GM23338 (cell line): ENCODE measurements at regions not wholly inside any gene's neighbourhood (a gene's known extent, or its start where the extent isn't known, plus 50 kb on each side); places are given as distances from the start of the nearest gene placed in this dataset.

Experiments used
- ATAC-seq: fragments of 200-7000 bp; cut with Tn5 transposase; 3 replicates; pipeline ENCODE4 v1.9.1; 2020
- DNase-seq: peaks from one replicate; pipeline ENCODE4 v3.0.0-alpha.2; 2015; ENCODE audit warnings: low spot score
- H2AFZ ChIP-seq: fragments of 200-600 bp; sonication (generic); 2 replicates; pipeline ENCODE4 v1.8.0; 2016; ENCODE audit warnings: antibody characterized with exemption, mild to moderate bottlenecking, moderate library complexity
- H3F3A ChIP-seq: fragments of 200-600 bp; sonication (generic); replicated peaks from 2 replicates; pipeline ENCODE4 v1.8.0; 2017; ENCODE audit warnings: antibody characterized with exemption, mixed run types, low read depth
- H3K27ac ChIP-seq: fragments of 200-600 bp; sonication (generic); 2 replicates; pipeline ENCODE4 v1.6.1; 2016; ENCODE audit warnings: low read depth
- H3K27me3 ChIP-seq: fragments of 200-600 bp; sonication (generic); 2 replicates; pipeline ENCODE4 v1.8.0; 2016; ENCODE audit warnings: mild to moderate bottlenecking, mixed run types, moderate library complexity; ENCODE audit not compliant: insufficient read depth
- H3K36me3 ChIP-seq: fragments of 200-600 bp; sonication (generic); 2 replicates; pipeline ENCODE4 v1.8.0; 2016; ENCODE audit warnings: mild to moderate bottlenecking; ENCODE audit not compliant: insufficient read depth
- H3K4me1 ChIP-seq: fragments of 200-600 bp; sonication (generic); 2 replicates; pipeline ENCODE4 v1.8.0; 2016; ENCODE audit warnings: mild to moderate bottlenecking, moderate library complexity; ENCODE audit not compliant: insufficient read depth
- H3K4me2 ChIP-seq: fragments of 200-600 bp; sonication (generic); 2 replicates; pipeline ENCODE4 v1.7.1; 2017; ENCODE audit warnings: mixed run types
- H3K4me3 ChIP-seq: fragments of 200-600 bp; sonication (generic); 2 replicates; pipeline ENCODE4 v1.6.1; 2016; ENCODE audit warnings: mixed run types
- H3K79me2 ChIP-seq: fragments of 200-600 bp; sonication (generic); replicated peaks from 2 replicates; pipeline ENCODE4 v1.8.0; 2017; ENCODE audit warnings: mild to moderate bottlenecking; ENCODE audit not compliant: insufficient read depth
- H3K9me2 ChIP-seq: fragments of 200-600 bp; sonication (generic); 2 replicates; pipeline ENCODE4 v1.8.0; 2017; ENCODE audit not compliant: insufficient read depth
- H4K20me1 ChIP-seq: fragments of 200-600 bp; sonication (generic); replicated peaks from 2 replicates; pipeline ENCODE4 v1.8.0; 2017; ENCODE audit warnings: mild to moderate bottlenecking; ENCODE audit not compliant: insufficient read depth
- H3K27ac Mint-ChIP-seq: 2 replicates; pipeline ENCODE4 v1.8.0; 2020; ENCODE audit warnings: inconsistent platforms, mild to moderate bottlenecking, moderate library complexity, mixed read lengths
- H3K27me3 Mint-ChIP-seq: 3 replicates; pipeline ENCODE4 v1.8.0; 2022; ENCODE audit warnings: low read depth, mild to moderate bottlenecking, moderate library complexity, mixed read lengths, inconsistent platforms; ENCODE audit not compliant: insufficient read depth, poor library complexity
- H3K36me3 Mint-ChIP-seq: 3 replicates; pipeline ENCODE4 v1.8.0; 2021; ENCODE audit warnings: low read depth, mild to moderate bottlenecking, inconsistent platforms, moderate library complexity, mixed read lengths
- H3K4me1 Mint-ChIP-seq: 3 replicates; pipeline ENCODE4 v1.8.0; 2020; ENCODE audit warnings: mild to moderate bottlenecking, inconsistent platforms, mixed read lengths
- H3K4me3 Mint-ChIP-seq: 3 replicates; pipeline ENCODE4 v1.8.0; 2021; ENCODE audit warnings: moderate library complexity, mild to moderate bottlenecking, inconsistent platforms, mixed read lengths
- H3K9me3 Mint-ChIP-seq: 3 replicates; pipeline ENCODE4 v1.8.0; 2020; ENCODE audit warnings: moderate library complexity, mild to moderate bottlenecking, inconsistent platforms, mixed read lengths
- CREB1 ChIP-seq: fragments of 250-450 bp; sonication (Bioruptor Pico); IDR thresholded peaks from 2 replicates; pipeline ENCODE4 v1.5.0; 2020; ENCODE audit warnings: low read depth, mild to moderate bottlenecking, moderate library complexity
- EZH2 ChIP-seq: fragments of 200-600 bp; sonication (generic); IDR thresholded peaks from one replicate; pipeline ENCODE4 v1.8.0; 2017; ENCODE audit warnings: antibody characterized with exemption, mild to moderate bottlenecking, low read depth; ENCODE audit not compliant: unreplicated experiment
- EZH2phosphoT487 ChIP-seq: fragments of 200-600 bp; sonication (generic); IDR thresholded peaks from one replicate; pipeline ENCODE4 v1.8.1; 2018; ENCODE audit warnings: antibody characterized with exemption; ENCODE audit not compliant: unreplicated experiment
- JUNB ChIP-seq: IDR thresholded peaks from one replicate; pipeline ENCODE4 v1.6.1; 2016; ENCODE audit warnings: antibody characterized with exemption; ENCODE audit not compliant: unreplicated experiment
- NANOG ChIP-seq: IDR thresholded peaks from 2 replicates; pipeline ENCODE4 v1.6.1; 2016; ENCODE audit warnings: antibody characterized with exemption, borderline replicate concordance
- POLR2AphosphoS5 ChIP-seq: IDR thresholded peaks from 2 replicates; pipeline ENCODE4 v1.6.1; 2016; ENCODE audit warnings: antibody characterized with exemption, low read depth
- STAT1 ChIP-seq: IDR thresholded peaks from one replicate; pipeline ENCODE4 v1.6.1; 2016; ENCODE audit warnings: antibody characterized with exemption; ENCODE audit not compliant: unreplicated experiment
- ZNF114 ChIP-seq: fragments of 250-450 bp; sonication (Bioruptor Pico); IDR thresholded peaks from 2 replicates; pipeline ENCODE4 v1.5.0; 2020; ENCODE audit warnings: mild to moderate bottlenecking, moderate library complexity
- ZNF331 ChIP-seq: fragments of 250-450 bp; sonication (Bioruptor Pico); IDR thresholded peaks from 2 replicates; pipeline ENCODE4 v1.5.0; 2020; ENCODE audit warnings: low read depth, mild to moderate bottlenecking, moderate library complexity
- ZNF462 ChIP-seq: fragments of 250-450 bp; sonication (Bioruptor Pico); IDR thresholded peaks from 2 replicates; pipeline ENCODE4 v1.5.0; 2020; ENCODE audit warnings: mild to moderate bottlenecking, moderate library complexity
- TF ChIP-seq, protein P1 (sequence below): IDR thresholded peaks from 2 replicates; pipeline ENCODE4 v1.6.1; 2016; ENCODE audit warnings: antibody characterized with exemption
- TF ChIP-seq, protein P2 (sequence below), 2 experiments: fragments of 200-600 bp in 1 of 2; sonication (generic) in 1 of 2; conservative IDR thresholded peaks; 2 replicates each; pipeline versions ENCODE4 v1.5.1 to v1.6.1; 2016 to 2017; ENCODE audit warnings: antibody characterized with exemption in 2 of 2, low read depth in 2 of 2, mild to moderate bottlenecking in 2 of 2, moderate library complexity in 1 of 2
- TF ChIP-seq, protein P3 (sequence below): IDR thresholded peaks from one replicate; pipeline ENCODE4 v1.6.1; 2018; ENCODE audit warnings: antibody characterized with exemption; ENCODE audit not compliant: unreplicated experiment

GRCh38 chr3:40876009-40876408, 323.3 kb upstream of the CTNNB1 start:
- H3K36me3 ChIP-seq = no peaks in the 10 kb centered on the region
- H3K36me3 Mint-ChIP-seq = no peaks in the 10 kb centered on the region
- no peaks in the 10 kb centered on the region; the same call in 1 of the 2 replicates for H3K9me2 ChIP-seq
- peaks cover 20% of the 10 kb centered on the region for H3K4me1 Mint-ChIP-seq
- peaks cover 4% of the 10 kb centered on the region for H3K27me3 Mint-ChIP-seq
- H3K79me2 ChIP-seq = no peaks in the 10 kb centered on the region
- no peaks in the 10 kb centered on the region for H3F3A ChIP-seq
- no peak overlapping the region for H2AFZ ChIP-seq
- no peaks in the 10 kb centered on the region for H3K27me3 ChIP-seq
- no peak overlapping the region for H3K4me3 ChIP-seq
- no peak for DNase-seq
- H4K20me1 ChIP-seq = no peaks in the 10 kb centered on the region
- no peak overlapping the region for H3K27ac Mint-ChIP-seq
- peaks cover 10% of the 10 kb centered on the region; the same call in 1 of the 2 replicates for H3K4me1 ChIP-seq
- no peak overlapping the region for H3K4me2 ChIP-seq
- no peak for ATAC-seq
- no peak overlapping the region for H3K27ac ChIP-seq
- TF ChIP-seq, protein P1, sequence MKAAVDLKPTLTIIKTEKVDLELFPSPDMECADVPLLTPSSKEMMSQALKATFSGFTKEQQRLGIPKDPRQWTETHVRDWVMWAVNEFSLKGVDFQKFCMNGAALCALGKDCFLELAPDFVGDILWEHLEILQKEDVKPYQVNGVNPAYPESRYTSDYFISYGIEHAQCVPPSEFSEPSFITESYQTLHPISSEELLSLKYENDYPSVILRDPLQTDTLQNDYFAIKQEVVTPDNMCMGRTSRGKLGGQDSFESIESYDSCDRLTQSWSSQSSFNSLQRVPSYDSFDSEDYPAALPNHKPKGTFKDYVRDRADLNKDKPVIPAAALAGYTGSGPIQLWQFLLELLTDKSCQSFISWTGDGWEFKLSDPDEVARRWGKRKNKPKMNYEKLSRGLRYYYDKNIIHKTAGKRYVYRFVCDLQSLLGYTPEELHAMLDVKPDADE = no peak
- TF ChIP-seq EZH2 (no peak), ZNF114 (CRISPR knock-in tag) (no peak), ZNF462 (no peak), STAT1 (no peak), CREB1 (CRISPR knock-in tag) (no peak), EZH2phosphoT487 (no peak), ZNF331 (CRISPR knock-in tag) (no peak), JUNB (no peak), POLR2AphosphoS5 (no peak), NANOG (no peak)
- TF ChIP-seq, protein P2, sequence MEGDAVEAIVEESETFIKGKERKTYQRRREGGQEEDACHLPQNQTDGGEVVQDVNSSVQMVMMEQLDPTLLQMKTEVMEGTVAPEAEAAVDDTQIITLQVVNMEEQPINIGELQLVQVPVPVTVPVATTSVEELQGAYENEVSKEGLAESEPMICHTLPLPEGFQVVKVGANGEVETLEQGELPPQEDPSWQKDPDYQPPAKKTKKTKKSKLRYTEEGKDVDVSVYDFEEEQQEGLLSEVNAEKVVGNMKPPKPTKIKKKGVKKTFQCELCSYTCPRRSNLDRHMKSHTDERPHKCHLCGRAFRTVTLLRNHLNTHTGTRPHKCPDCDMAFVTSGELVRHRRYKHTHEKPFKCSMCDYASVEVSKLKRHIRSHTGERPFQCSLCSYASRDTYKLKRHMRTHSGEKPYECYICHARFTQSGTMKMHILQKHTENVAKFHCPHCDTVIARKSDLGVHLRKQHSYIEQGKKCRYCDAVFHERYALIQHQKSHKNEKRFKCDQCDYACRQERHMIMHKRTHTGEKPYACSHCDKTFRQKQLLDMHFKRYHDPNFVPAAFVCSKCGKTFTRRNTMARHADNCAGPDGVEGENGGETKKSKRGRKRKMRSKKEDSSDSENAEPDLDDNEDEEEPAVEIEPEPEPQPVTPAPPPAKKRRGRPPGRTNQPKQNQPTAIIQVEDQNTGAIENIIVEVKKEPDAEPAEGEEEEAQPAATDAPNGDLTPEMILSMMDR (conservative IDR thresholded peaks at IDR 0.05; ENCODE audit: low read depth in 2 of 2) = no peak
- TF ChIP-seq, protein P3, sequence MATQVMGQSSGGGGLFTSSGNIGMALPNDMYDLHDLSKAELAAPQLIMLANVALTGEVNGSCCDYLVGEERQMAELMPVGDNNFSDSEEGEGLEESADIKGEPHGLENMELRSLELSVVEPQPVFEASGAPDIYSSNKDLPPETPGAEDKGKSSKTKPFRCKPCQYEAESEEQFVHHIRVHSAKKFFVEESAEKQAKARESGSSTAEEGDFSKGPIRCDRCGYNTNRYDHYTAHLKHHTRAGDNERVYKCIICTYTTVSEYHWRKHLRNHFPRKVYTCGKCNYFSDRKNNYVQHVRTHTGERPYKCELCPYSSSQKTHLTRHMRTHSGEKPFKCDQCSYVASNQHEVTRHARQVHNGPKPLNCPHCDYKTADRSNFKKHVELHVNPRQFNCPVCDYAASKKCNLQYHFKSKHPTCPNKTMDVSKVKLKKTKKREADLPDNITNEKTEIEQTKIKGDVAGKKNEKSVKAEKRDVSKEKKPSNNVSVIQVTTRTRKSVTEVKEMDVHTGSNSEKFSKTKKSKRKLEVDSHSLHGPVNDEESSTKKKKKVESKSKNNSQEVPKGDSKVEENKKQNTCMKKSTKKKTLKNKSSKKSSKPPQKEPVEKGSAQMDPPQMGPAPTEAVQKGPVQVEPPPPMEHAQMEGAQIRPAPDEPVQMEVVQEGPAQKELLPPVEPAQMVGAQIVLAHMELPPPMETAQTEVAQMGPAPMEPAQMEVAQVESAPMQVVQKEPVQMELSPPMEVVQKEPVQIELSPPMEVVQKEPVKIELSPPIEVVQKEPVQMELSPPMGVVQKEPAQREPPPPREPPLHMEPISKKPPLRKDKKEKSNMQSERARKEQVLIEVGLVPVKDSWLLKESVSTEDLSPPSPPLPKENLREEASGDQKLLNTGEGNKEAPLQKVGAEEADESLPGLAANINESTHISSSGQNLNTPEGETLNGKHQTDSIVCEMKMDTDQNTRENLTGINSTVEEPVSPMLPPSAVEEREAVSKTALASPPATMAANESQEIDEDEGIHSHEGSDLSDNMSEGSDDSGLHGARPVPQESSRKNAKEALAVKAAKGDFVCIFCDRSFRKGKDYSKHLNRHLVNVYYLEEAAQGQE = no peak
- no peak overlapping the region for H3K4me3 Mint-ChIP-seq
- H3K9me3 Mint-ChIP-seq = no peaks in the 10 kb centered on the region
